ENCODE measurements at regions not wholly inside any gene's neighbourhood (a gene's known extent, or its start where the extent isn't known, plus 50 kb on each side); places are given as distances from the start of the nearest gene placed in this dataset.
"Not testable (repeated sequence)": the region's sequence is repeated elsewhere in the genome, so short reads cannot be mapped to it uniquely, and the experiment has no call there.

GRCh38 chr16:60357876-60358522 is 1623.9 kb upstream of the GOT2 start:
- not testable (repeated sequence) for DNase-seq

GRCh38 chr16:60346256-60346655 is 1612.1 kb upstream of the GOT2 start:
- no peaks in the 10 kb centered on the region for H3K9me3 ChIP-seq
- DNase-seq, result no peak
- no peaks in the 10 kb centered on the region for H3K27me3 ChIP-seq
- no peak overlapping the region for H3K27ac ChIP-seq
- intact Hi-C loops (cut with DNase I; ENCODE audit: low total_unique reads), result no loop called here
- no peak overlapping the region for H3K4me3 ChIP-seq
- no peaks in the 10 kb centered on the region for H3K36me3 ChIP-seq
- no peak for TF ChIP-seq POLR2A (IDR thresholded peaks at IDR 0.05)
- TF ChIP-seq, protein P1, sequence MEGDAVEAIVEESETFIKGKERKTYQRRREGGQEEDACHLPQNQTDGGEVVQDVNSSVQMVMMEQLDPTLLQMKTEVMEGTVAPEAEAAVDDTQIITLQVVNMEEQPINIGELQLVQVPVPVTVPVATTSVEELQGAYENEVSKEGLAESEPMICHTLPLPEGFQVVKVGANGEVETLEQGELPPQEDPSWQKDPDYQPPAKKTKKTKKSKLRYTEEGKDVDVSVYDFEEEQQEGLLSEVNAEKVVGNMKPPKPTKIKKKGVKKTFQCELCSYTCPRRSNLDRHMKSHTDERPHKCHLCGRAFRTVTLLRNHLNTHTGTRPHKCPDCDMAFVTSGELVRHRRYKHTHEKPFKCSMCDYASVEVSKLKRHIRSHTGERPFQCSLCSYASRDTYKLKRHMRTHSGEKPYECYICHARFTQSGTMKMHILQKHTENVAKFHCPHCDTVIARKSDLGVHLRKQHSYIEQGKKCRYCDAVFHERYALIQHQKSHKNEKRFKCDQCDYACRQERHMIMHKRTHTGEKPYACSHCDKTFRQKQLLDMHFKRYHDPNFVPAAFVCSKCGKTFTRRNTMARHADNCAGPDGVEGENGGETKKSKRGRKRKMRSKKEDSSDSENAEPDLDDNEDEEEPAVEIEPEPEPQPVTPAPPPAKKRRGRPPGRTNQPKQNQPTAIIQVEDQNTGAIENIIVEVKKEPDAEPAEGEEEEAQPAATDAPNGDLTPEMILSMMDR (IDR thresholded peaks at IDR 0.05), result no peak
- no peaks in the 10 kb centered on the region for H3K4me1 ChIP-seq

More at GRCh38 chr16:60357876-60358522, 1623.9 kb upstream of the GOT2 start:
- H3K4me3 ChIP-seq; H3K9me3 ChIP-seq; intact Hi-C loops (cut with DNase I; ENCODE audit: low total_unique reads); H3K36me3 ChIP-seq; H3K27me3 ChIP-seq; H3K4me1 ChIP-seq; H3K27ac ChIP-seq: not testable (repeated sequence)

DNA sequence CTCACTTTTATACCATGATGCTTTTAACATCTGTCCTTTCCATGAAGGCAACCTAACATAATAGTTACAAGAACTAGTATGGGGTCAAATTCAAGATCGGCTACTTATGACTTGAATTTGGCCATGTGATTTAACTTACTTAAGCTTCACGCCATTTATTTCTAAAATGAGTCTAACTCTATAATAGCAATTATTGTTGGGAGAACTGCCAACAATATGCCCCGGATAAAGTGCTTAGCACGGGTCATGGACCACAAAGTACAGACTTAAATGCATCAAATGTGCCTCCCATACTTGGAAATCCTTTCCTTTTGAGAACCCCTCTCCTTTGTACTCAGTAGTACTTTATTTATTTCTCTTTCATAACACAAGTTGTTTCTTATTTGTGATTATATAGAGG is 1603.6 kb upstream of the GOT2 start:
- intact Hi-C loops (cut with DNase I; ENCODE audit: low total_unique reads), result no loop called here
- Histone ChIP-seq H3K27ac (no peak overlapping the region), H3K36me3 (no peaks in the 10 kb centered on the region), H3K4me1 (no peaks in the 10 kb centered on the region), H3K9me3 (no peaks in the 10 kb centered on the region), H3K4me3 (no peak overlapping the region), H3K27me3 (no peaks in the 10 kb centered on the region)
- DNase-seq, result no peak
- TF ChIP-seq, protein P1 (IDR thresholded peaks at IDR 0.05), result no peak
- TF ChIP-seq POLR2A (IDR thresholded peaks at IDR 0.05), result no peak

- H3K4me3 ChIP-seq, result no peak overlapping the region
- DNase-seq, result no peak
- no peaks in the 10 kb centered on the region for H3K4me1 ChIP-seq
- no peaks in the 10 kb centered on the region for H3K27me3 ChIP-seq
- no peak overlapping the region for H3K27ac ChIP-seq
- H3K9me3 ChIP-seq, result no peaks in the 10 kb centered on the region
- intact Hi-C loops (cut with DNase I; ENCODE audit: low total_unique reads), result no loop called here
- no peak for TF ChIP-seq POLR2A (IDR thresholded peaks at IDR 0.05)
- TF ChIP-seq, protein P1 (IDR thresholded peaks at IDR 0.05), result no peak
- no peaks in the 10 kb centered on the region for H3K36me3 ChIP-seq
These were observed 1597.1 kb upstream of the GOT2 start for GRCh38 chr16:60331168-60331567.

- TF ChIP-seq, protein P1 (IDR thresholded peaks at IDR 0.05), result no peak
- no peak for TF ChIP-seq POLR2A (IDR thresholded peaks at IDR 0.05)
- no peak for DNase-seq
- no peaks in the 10 kb centered on the region for H3K9me3 ChIP-seq
- no peak overlapping the region for H3K4me3 ChIP-seq
- H3K27me3 ChIP-seq, result no peaks in the 10 kb centered on the region
- H3K4me1 ChIP-seq, result no peaks in the 10 kb centered on the region
- no peaks in the 10 kb centered on the region for H3K36me3 ChIP-seq
- no peak overlapping the region for H3K27ac ChIP-seq
- intact Hi-C loops (cut with DNase I; ENCODE audit: low total_unique reads), result no loop called here
These were observed 1595.0 kb upstream of the GOT2 start for GRCh38 chr16:60329108-60329507.

DNA sequence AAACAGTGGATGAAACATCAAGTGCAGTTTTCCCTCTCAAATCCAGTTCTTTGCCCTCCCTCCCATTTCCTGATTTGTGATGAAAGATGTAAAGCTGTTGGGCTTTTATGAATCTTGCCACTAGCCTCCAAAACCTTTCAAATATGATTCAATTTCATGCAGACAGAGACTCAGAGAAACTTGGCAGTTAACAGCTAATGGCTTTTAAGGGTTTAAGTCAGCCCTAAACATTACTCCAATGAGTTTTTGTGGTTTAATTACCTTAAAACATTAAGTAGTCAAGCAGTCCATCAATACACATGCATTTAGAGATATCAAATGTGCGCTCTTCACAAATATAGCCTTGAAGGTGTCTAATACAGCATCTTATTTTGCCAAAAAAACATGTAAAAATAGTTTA is 1594.0 kb upstream of the GOT2 start:
- no peak for DNase-seq
- intact Hi-C loops (cut with DNase I; ENCODE audit: low total_unique reads), result no loop called here
- Histone ChIP-seq H3K9me3 (no peaks in the 10 kb centered on the region), H3K27ac (no peak overlapping the region), H3K4me1 (no peaks in the 10 kb centered on the region), H3K27me3 (no peaks in the 10 kb centered on the region), H3K4me3 (no peak overlapping the region), H3K36me3 (no peaks in the 10 kb centered on the region)
- no peak for TF ChIP-seq POLR2A (IDR thresholded peaks at IDR 0.05)
- TF ChIP-seq, protein P1 (IDR thresholded peaks at IDR 0.05), result no peak

All from uterus (tissue), 3 donors.